Astrocyte of the cerebellum (primary cell): ENCODE measurements at regions not wholly inside any gene's neighbourhood (a gene's known extent, or its start where the extent isn't known, plus 50 kb on each side); places are given as distances from the start of the nearest gene placed in this dataset.

Experiments
- DNase-seq: peaks from one replicate; pipeline ENCODE4 v3.0.0-alpha.2; 2011; ENCODE audit warnings: low read depth
- H3K4me3 ChIP-seq: 2 replicates; pipeline ENCODE4 v1.5.1; 2011; ENCODE audit warnings: mild to moderate bottlenecking, low read depth, low read length, moderate library complexity
- in situ Hi-C: cut with HindIII; loops from 2 replicates; pipeline ENCODE4 v1.10.0; 2017; ENCODE audit warnings: low sequenced_read_pairs
- TF ChIP-seq, protein P1 (sequence below): IDR thresholded peaks from 2 replicates; pipeline ENCODE4 v1.5.1; 2012; ENCODE audit warnings: low read length, low read depth, moderate library complexity, mild to moderate bottlenecking; ENCODE audit errors: missing control alignments

DNA sequence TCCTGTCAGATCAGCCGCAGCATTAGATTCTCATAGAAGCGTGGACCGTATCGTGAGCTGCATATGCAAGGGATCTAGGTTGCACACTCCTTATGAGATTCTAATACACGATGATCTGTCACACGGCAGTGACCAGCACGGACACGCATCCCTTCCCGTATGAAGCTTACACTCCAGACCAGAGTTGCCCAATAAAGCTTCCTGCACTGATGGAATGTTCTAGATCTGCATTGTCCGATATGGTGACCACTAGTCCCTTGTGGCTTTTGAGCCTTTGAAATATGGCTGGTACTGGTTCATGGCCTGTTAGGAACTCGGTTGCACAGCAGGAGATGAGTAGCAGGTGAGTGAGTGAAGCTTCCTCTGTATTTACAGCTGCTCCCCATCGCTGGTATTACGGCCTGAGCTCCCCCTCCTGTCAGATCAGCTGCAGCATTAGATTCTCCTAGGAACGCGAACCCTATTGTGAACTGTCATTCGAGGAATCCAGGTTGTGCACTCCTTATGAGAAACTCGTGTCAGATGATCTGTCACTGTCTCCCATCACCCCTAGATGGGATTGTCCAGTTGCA lies 49.8 kb upstream of the ZCCHC14 start:
- no peak overlapping the region for H3K4me3 ChIP-seq
- TF ChIP-seq, protein P1, sequence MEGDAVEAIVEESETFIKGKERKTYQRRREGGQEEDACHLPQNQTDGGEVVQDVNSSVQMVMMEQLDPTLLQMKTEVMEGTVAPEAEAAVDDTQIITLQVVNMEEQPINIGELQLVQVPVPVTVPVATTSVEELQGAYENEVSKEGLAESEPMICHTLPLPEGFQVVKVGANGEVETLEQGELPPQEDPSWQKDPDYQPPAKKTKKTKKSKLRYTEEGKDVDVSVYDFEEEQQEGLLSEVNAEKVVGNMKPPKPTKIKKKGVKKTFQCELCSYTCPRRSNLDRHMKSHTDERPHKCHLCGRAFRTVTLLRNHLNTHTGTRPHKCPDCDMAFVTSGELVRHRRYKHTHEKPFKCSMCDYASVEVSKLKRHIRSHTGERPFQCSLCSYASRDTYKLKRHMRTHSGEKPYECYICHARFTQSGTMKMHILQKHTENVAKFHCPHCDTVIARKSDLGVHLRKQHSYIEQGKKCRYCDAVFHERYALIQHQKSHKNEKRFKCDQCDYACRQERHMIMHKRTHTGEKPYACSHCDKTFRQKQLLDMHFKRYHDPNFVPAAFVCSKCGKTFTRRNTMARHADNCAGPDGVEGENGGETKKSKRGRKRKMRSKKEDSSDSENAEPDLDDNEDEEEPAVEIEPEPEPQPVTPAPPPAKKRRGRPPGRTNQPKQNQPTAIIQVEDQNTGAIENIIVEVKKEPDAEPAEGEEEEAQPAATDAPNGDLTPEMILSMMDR: no peak
- no peak for DNase-seq
- in situ Hi-C loops: no loop called here
